ENCODE measurements at regions not wholly inside any gene's neighbourhood (a gene's known extent, or its start where the extent isn't known, plus 50 kb on each side); places are given as distances from the start of the nearest gene placed in this dataset.
A peak's percentile ranks its signal among the peaks of the same experiment; 100 is the strongest.

- Mint-ChIP-seq H3K4me3 (no peak overlapping the region), H3K4me1 (peaks cover 6% of the 10 kb centered on the region), H3K27ac (no peak overlapping the region), H3K27me3 (ENCODE audit: insufficient read depth) (peaks cover 47% of the 10 kb centered on the region), H3K9me3 (no peaks in the 10 kb centered on the region), H3K36me3 (ENCODE audit: low read depth) (no peaks in the 10 kb centered on the region)
- 93 to 100% methylated on average over 2 to 3 of the region's 3 CpGs for WGBS, 2 experiments (ENCODE audit: insufficient coverage in 1 of 2, insufficient read length in 1 of 2)
- Histone ChIP-seq H3K27me3 (ENCODE audit: control insufficient read depth, insufficient read depth, low read length, poor library complexity, severe bottlenecking) (peaks cover 11% of the 10 kb centered on the region), H3K9ac (ENCODE audit: extremely low read depth, low read length, poor library complexity, severe bottlenecking) (no peak overlapping the region), H3K27ac (ENCODE audit: low read depth, low read length) (no peak overlapping the region), H3K4me1 (ENCODE audit: control insufficient read depth, insufficient read depth, low read length) (no peaks in the 10 kb centered on the region), H3K36me3 (ENCODE audit: control insufficient read depth, insufficient read depth, low read length) (no peaks in the 10 kb centered on the region), H3K4me3 (ENCODE audit: low read length) (no peak overlapping the region), H3K9me3 (ENCODE audit: control insufficient read depth, low read length) (no peaks in the 10 kb centered on the region)
- no peak for DNase-seq
- no peak for TF ChIP-seq CTCF (conservative IDR thresholded peaks at IDR 0.05)
Observed at GRCh38 chr6:40753048-40753447, 165.9 kb upstream of the LRFN2 start.

GRCh38 chr6:40744835-40745234, 157.7 kb upstream of the LRFN2 start:
- Histone ChIP-seq H3K9me3 (ENCODE audit: control insufficient read depth, low read length) (no peaks in the 10 kb centered on the region), H3K4me1 (ENCODE audit: control insufficient read depth, insufficient read depth, low read length) (peaks cover 4% of the 10 kb centered on the region), H3K9ac (ENCODE audit: extremely low read depth, low read length, poor library complexity, severe bottlenecking) (no peak overlapping the region), H3K4me3 (ENCODE audit: low read length) (no peak overlapping the region), H3K27ac (ENCODE audit: low read depth, low read length) (no peak overlapping the region), H3K36me3 (ENCODE audit: control insufficient read depth, insufficient read depth, low read length) (no peaks in the 10 kb centered on the region), H3K27me3 (ENCODE audit: control insufficient read depth, insufficient read depth, low read length, poor library complexity, severe bottlenecking) (no peaks in the 10 kb centered on the region)
- Mint-ChIP-seq H3K4me3 (no peak overlapping the region), H3K27ac (no peak overlapping the region), H3K4me1 (peaks cover 21% of the 10 kb centered on the region), H3K36me3 (ENCODE audit: low read depth) (no peaks in the 10 kb centered on the region), H3K27me3 (ENCODE audit: insufficient read depth) (peaks cover 21% of the 10 kb centered on the region), H3K9me3 (no peaks in the 10 kb centered on the region)
- 59 to 75% methylated on average over 1 to 4 of the region's 4 CpGs for WGBS, 2 experiments (ENCODE audit: insufficient coverage in 1 of 2, insufficient read length in 1 of 2)
- DNase-seq, result peak; percentile 51
- no peak for TF ChIP-seq CTCF (conservative IDR thresholded peaks at IDR 0.05)

- Mint-ChIP-seq H3K4me1 (peaks cover 21% of the 10 kb centered on the region), H3K9me3 (no peaks in the 10 kb centered on the region), H3K27ac (no peak overlapping the region), H3K27me3 (ENCODE audit: insufficient read depth) (peaks cover 19% of the 10 kb centered on the region), H3K4me3 (no peak overlapping the region), H3K36me3 (ENCODE audit: low read depth) (no peaks in the 10 kb centered on the region)
- WGBS, 2 experiments (ENCODE audit: insufficient coverage in 1 of 2, insufficient read length in 1 of 2), result 90 to 95% methylated on average over 16 to 17 of the region's 17 CpGs
- H3K9ac ChIP-seq (ENCODE audit: extremely low read depth, low read length, poor library complexity, severe bottlenecking), result no peak overlapping the region
- no peak overlapping the region for H3K4me3 ChIP-seq (ENCODE audit: low read length)
- peak; percentile 68 for DNase-seq
- H3K4me1 ChIP-seq (ENCODE audit: control insufficient read depth, insufficient read depth, low read length), result peaks cover 4% of the 10 kb centered on the region
- TF ChIP-seq CTCF (conservative IDR thresholded peaks at IDR 0.05), result no peak
- H3K27ac ChIP-seq (ENCODE audit: low read depth, low read length), result no peak overlapping the region
- H3K9me3 ChIP-seq (ENCODE audit: control insufficient read depth, low read length), result no peaks in the 10 kb centered on the region
- no peaks in the 10 kb centered on the region for H3K36me3 ChIP-seq (ENCODE audit: control insufficient read depth, insufficient read depth, low read length)
- H3K27me3 ChIP-seq (ENCODE audit: control insufficient read depth, insufficient read depth, low read length, poor library complexity, severe bottlenecking), result no peaks in the 10 kb centered on the region
Observed at GRCh38 chr6:40743690-40744446, 156.7 kb upstream of the LRFN2 start.
